ENCODE measurements at regions not wholly inside any gene's neighbourhood (a gene's known extent, or its start where the extent isn't known, plus 50 kb on each side); places are given as distances from the start of the nearest gene placed in this dataset.
"Not testable (repeated sequence)": the region's sequence is repeated elsewhere in the genome, so short reads cannot be mapped to it uniquely, and the experiment has no call there.

- H3K4me3 ChIP-seq; H3K4me1 Mint-ChIP-seq; H3K36me3 ChIP-seq (ENCODE audit: insufficient read depth); DNase-seq (ENCODE audit: low spot score); ATAC-seq; H3K4me3 Mint-ChIP-seq; H3K79me2 ChIP-seq (replicated peaks; ENCODE audit: insufficient read depth); H4K20me1 ChIP-seq (replicated peaks; ENCODE audit: insufficient read depth); H3K9me2 ChIP-seq (ENCODE audit: insufficient read depth); H3K4me2 ChIP-seq; H3K4me1 ChIP-seq (ENCODE audit: insufficient read depth); H3K27ac ChIP-seq (ENCODE audit: low read depth); H2AFZ ChIP-seq; H3K27ac Mint-ChIP-seq; H3F3A ChIP-seq (replicated peaks; ENCODE audit: low read depth); H3K27me3 ChIP-seq (ENCODE audit: insufficient read depth); H3K27me3 Mint-ChIP-seq (ENCODE audit: insufficient read depth, low read depth, poor library complexity): not testable (repeated sequence)
- Mint-ChIP-seq H3K9me3 (peaks cover 42% of the 10 kb centered on the region), H3K36me3 (ENCODE audit: low read depth) (peaks cover 32% of the 10 kb centered on the region)
Measured at GRCh38 chr12:128113250-128113649, 153.7 kb upstream of the TMEM132C start.

DNA sequence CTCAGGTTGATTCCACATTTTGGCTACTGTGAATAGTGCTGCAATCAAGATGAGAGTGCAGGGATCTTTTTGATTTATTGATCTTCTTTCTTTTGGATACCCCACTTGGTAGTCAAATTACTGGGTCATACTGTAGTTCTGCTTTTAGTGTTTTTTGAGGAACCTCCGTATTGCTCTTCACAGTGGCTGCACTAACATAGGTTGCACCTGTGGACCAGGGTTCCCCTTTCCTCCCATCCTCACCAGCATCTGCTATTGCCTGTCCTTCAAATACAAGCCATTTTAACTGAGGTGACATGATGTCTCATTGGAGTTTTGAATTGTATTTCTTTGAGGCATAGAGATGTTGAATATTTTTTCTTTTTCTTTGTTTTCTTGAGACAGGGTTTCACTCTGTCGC is 152.5 kb upstream of the TMEM132C start:
- TF ChIP-seq CTCF (conservative IDR thresholded peaks at IDR 0.05; ENCODE audit: low read depth in 2 of 2): no peak
- no peak for TF ChIP-seq STAT1 (IDR thresholded peaks at IDR 0.05; ENCODE audit: unreplicated experiment)
- TF ChIP-seq REST (IDR thresholded peaks at IDR 0.05; ENCODE audit: unreplicated experiment): no peak
- TF ChIP-seq ZNF114 (CRISPR knock-in tag; IDR thresholded peaks at IDR 0.05): no peak
- Mint-ChIP-seq H3K36me3 (ENCODE audit: low read depth) (peaks cover 32% of the 10 kb centered on the region), H3K27me3 (ENCODE audit: insufficient read depth, low read depth, poor library complexity) (peaks cover 4% of the 10 kb centered on the region), H3K9me3 (peaks cover 33% of the 10 kb centered on the region), H3K4me1 (no peaks in the 10 kb centered on the region), H3K27ac (no peak overlapping the region), H3K4me3 (no peak overlapping the region)
- Histone ChIP-seq H3F3A (replicated peaks; ENCODE audit: low read depth) (no peaks in the 10 kb centered on the region; the same call in 1 of the 2 replicates), H3K9me2 (ENCODE audit: insufficient read depth) (no peaks in the 10 kb centered on the region), H2AFZ (no peak overlapping the region), H3K27ac (ENCODE audit: low read depth) (no peak overlapping the region), H3K4me1 (ENCODE audit: insufficient read depth) (no peaks in the 10 kb centered on the region), H3K27me3 (ENCODE audit: insufficient read depth) (no peaks in the 10 kb centered on the region), H3K4me2 (no peak overlapping the region), H3K79me2 (replicated peaks; ENCODE audit: insufficient read depth) (no peaks in the 10 kb centered on the region), H3K36me3 (ENCODE audit: insufficient read depth) (no peaks in the 10 kb centered on the region; the same call in 1 of the 2 replicates), H4K20me1 (replicated peaks; ENCODE audit: insufficient read depth) (no peaks in the 10 kb centered on the region), H3K4me3 (no peak overlapping the region)
- DNase-seq (ENCODE audit: low spot score) (no peak), ATAC-seq (no peak)

DNA sequence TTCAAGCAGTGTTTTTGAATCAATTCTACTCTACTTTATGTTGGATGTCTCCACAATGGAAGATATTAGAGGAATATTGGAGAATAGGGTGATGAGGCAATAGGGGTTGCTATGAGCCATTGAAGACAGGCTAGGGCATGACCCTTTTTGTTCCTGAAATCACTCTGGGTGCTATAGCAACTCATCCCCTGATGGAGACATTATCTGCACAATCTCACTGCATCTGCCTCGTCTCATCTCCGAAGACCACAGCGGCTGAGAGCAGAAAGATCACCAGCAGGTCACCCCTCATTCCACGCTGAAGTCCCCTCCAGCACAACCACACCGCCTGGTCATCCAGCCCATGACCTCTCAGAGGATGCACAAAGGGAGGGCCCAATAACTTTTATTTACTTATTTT is 150.4 kb upstream of the TMEM132C start:
- Histone ChIP-seq H3K9me2 (ENCODE audit: insufficient read depth) (no peaks in the 10 kb centered on the region), H3K4me3 (no peak overlapping the region), H3K36me3 (ENCODE audit: insufficient read depth) (no peaks in the 10 kb centered on the region; the same call in 1 of the 2 replicates), H2AFZ (no peak overlapping the region), H3F3A (replicated peaks; ENCODE audit: low read depth) (peaks cover 8% of the 10 kb centered on the region), H3K27ac (ENCODE audit: low read depth) (no peak overlapping the region), H3K4me2 (no peak overlapping the region), H4K20me1 (replicated peaks; ENCODE audit: insufficient read depth) (no peaks in the 10 kb centered on the region), H3K79me2 (replicated peaks; ENCODE audit: insufficient read depth) (no peaks in the 10 kb centered on the region), H3K27me3 (ENCODE audit: insufficient read depth) (no peaks in the 10 kb centered on the region), H3K4me1 (ENCODE audit: insufficient read depth) (no peaks in the 10 kb centered on the region)
- Mint-ChIP-seq H3K27me3 (ENCODE audit: insufficient read depth, low read depth, poor library complexity) (peaks cover 4% of the 10 kb centered on the region), H3K4me3 (no peak overlapping the region), H3K36me3 (ENCODE audit: low read depth) (peaks cover 31% of the 10 kb centered on the region), H3K9me3 (peaks cover 18% of the 10 kb centered on the region), H3K4me1 (no peaks in the 10 kb centered on the region), H3K27ac (no peak overlapping the region)
- no peak for DNase-seq (ENCODE audit: low spot score)
- ATAC-seq: no peak
- TF ChIP-seq, protein P1, sequence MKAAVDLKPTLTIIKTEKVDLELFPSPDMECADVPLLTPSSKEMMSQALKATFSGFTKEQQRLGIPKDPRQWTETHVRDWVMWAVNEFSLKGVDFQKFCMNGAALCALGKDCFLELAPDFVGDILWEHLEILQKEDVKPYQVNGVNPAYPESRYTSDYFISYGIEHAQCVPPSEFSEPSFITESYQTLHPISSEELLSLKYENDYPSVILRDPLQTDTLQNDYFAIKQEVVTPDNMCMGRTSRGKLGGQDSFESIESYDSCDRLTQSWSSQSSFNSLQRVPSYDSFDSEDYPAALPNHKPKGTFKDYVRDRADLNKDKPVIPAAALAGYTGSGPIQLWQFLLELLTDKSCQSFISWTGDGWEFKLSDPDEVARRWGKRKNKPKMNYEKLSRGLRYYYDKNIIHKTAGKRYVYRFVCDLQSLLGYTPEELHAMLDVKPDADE (IDR thresholded peaks at IDR 0.05): no peak
- TF ChIP-seq ZNF331 (CRISPR knock-in tag; IDR thresholded peaks at IDR 0.05; ENCODE audit: low read depth) (no peak), EZH2 (IDR thresholded peaks at IDR 0.05; ENCODE audit: low read depth, unreplicated experiment) (no peak), EZH2phosphoT487 (IDR thresholded peaks at IDR 0.05; ENCODE audit: unreplicated experiment) (no peak)
